ENCODE measurements at regions not wholly inside any gene's neighbourhood (a gene's known extent, or its start where the extent isn't known, plus 50 kb on each side); places are given as distances from the start of the nearest gene placed in this dataset.
"Not testable (repeated sequence)": the region's sequence is repeated elsewhere in the genome, so short reads cannot be mapped to it uniquely, and the experiment has no call there.

GRCh38 chr6:121885399-121886152 is 450.1 kb downstream of the GJA1 start:
- no peak for DNase-seq

- no peak for DNase-seq
Observed at GRCh38 chr6:121886223-121886830, 450.9 kb downstream of the GJA1 start.

- no peak for DNase-seq
Observed at GRCh38 chr6:121887724-121888123, 452.3 kb downstream of the GJA1 start.

- no peak for DNase-seq
Observed at GRCh38 chr6:121890307-121890910, 455.0 kb downstream of the GJA1 start.

- DNase-seq = not testable (repeated sequence)
Observed at GRCh38 chr6:121895731-121896130, 460.3 kb downstream of the GJA1 start.

- no peak for DNase-seq
Observed at GRCh38 chr6:121896363-121896762, 460.9 kb downstream of the GJA1 start.

- no peak for DNase-seq
Observed at GRCh38 chr6:121896771-121897170, 461.3 kb downstream of the GJA1 start.

- no peak for DNase-seq
Observed at GRCh38 chr6:121897337-121897760, 461.9 kb downstream of the GJA1 start.

GRCh38 chr6:121901432-121901831 is 466.0 kb downstream of the GJA1 start:
- no peak for DNase-seq

GRCh38 chr6:121904559-121904958 is 469.1 kb downstream of the GJA1 start:
- no peak for DNase-seq

GRCh38 chr6:121912905-121913304 is 477.5 kb downstream of the GJA1 start:
- no peak for DNase-seq

- DNase-seq = no peak
Observed at GRCh38 chr6:121917263-121917829, 481.9 kb downstream of the GJA1 start.

GRCh38 chr6:121917834-121918559 is 481.5 kb upstream of the HSF2 start:
- no peak for DNase-seq

- DNase-seq = no peak
Observed at GRCh38 chr6:121920616-121921015, 478.8 kb upstream of the HSF2 start.

GRCh38 chr6:121925024-121925423 is 474.4 kb upstream of the HSF2 start:
- DNase-seq = no peak

- DNase-seq = no peak
Observed at GRCh38 chr6:121925534-121926255, 473.8 kb upstream of the HSF2 start.

- no peak for DNase-seq
Observed at GRCh38 chr6:121929301-121929700, 470.2 kb upstream of the HSF2 start.

- DNase-seq = no peak
Observed at GRCh38 chr6:121932076-121932991, 467.1 kb upstream of the HSF2 start.

- DNase-seq = no peak
Observed at GRCh38 chr6:121934451-121934850, 465.0 kb upstream of the HSF2 start.

GRCh38 chr6:121940728-121941127 is 458.7 kb upstream of the HSF2 start:
- DNase-seq = no peak

GRCh38 chr6:121944354-121944753 is 455.1 kb upstream of the HSF2 start:
- no peak for DNase-seq

All from suppressor macrophage treated with lipopolysaccharide for 4 hours (primary cell).